ENCODE measurements at regions not wholly inside any gene's neighbourhood (a gene's known extent, or its start where the extent isn't known, plus 50 kb on each side); places are given as distances from the start of the nearest gene placed in this dataset.
"Not testable (repeated sequence)": the region's sequence is repeated elsewhere in the genome, so short reads cannot be mapped to it uniquely, and the experiment has no call there.

DNA sequence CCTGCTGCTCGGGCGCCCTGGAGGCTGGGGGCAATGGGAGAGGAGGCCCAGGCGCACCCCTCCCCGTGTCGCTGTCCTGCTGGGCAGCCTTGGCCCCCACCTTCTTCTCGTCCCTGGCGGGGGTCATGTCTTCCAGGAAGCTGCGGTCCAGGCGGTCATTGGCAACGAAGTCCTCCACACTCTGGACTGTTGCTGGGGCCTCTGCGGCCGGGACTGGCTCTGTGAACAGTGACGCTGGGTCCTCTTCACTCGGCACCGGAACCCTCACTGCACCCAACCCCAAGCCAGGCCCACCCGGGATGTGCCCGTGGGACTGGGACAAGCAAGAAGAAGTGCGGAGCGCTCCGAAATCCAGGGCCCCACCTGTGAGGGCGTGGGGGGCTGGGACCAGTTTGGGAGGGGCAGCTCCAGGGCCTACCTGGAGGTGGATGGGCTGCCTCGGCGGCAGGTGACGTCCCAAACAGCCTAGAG is 308.0 kb downstream of the CCDC74A start:
- no peak overlapping the region for H3K4me3 ChIP-seq (ENCODE audit: control insufficient read depth, low read depth, low read length)
- TF ChIP-seq, protein P1, sequence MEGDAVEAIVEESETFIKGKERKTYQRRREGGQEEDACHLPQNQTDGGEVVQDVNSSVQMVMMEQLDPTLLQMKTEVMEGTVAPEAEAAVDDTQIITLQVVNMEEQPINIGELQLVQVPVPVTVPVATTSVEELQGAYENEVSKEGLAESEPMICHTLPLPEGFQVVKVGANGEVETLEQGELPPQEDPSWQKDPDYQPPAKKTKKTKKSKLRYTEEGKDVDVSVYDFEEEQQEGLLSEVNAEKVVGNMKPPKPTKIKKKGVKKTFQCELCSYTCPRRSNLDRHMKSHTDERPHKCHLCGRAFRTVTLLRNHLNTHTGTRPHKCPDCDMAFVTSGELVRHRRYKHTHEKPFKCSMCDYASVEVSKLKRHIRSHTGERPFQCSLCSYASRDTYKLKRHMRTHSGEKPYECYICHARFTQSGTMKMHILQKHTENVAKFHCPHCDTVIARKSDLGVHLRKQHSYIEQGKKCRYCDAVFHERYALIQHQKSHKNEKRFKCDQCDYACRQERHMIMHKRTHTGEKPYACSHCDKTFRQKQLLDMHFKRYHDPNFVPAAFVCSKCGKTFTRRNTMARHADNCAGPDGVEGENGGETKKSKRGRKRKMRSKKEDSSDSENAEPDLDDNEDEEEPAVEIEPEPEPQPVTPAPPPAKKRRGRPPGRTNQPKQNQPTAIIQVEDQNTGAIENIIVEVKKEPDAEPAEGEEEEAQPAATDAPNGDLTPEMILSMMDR (IDR thresholded peaks at IDR 0.05; ENCODE audit: control insufficient read depth, insufficient read depth, low read depth, low read length, missing control alignments), result no peak
- no peak for DNase-seq (ENCODE audit: low read depth)

DNA sequence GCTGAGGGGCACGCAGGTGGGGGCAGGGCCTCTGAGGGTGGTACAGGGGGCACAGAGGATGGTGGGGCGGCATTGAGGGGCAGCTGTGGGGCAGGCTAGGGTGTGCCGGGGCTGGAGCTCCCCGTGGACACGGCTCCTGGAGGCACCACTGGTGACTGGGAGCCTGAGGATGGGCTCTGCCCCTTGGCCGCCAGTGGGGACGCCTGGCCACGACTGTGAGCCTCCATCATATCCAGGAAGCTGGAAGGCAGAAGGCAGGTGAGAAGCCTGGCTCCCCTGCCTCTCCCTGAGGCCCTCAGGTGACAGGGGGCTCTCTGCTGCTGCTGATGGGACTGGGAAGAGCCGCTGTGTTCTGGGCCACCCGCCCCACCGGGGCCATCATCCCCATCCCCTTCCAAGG is 308.4 kb downstream of the CCDC74A start:
- H3K4me3 ChIP-seq (ENCODE audit: control insufficient read depth, low read depth, low read length); DNase-seq (ENCODE audit: low read depth): not testable (repeated sequence)

DNA sequence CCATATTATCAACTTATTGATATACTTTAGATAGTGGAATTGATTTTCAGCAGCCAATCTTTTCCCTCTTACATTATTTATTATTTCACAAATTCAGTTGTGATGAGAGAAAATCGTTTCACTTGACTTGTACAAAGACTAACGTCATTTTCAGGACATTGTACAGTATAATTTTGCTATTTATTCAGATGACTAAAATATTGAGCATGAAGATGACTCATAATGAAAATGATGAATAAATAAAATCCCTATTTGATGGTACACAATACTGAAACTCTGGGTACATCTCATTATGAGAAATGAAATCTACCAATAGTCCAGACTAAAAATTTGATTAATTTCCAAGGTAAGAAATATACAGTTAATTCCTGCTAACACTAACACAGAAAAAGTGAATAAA is 316.4 kb downstream of the CCDC74A start:
- DNase-seq (ENCODE audit: low read depth); H3K4me3 ChIP-seq (ENCODE audit: control insufficient read depth, low read depth, low read length): not testable (repeated sequence)

- not testable (repeated sequence) for H3K4me3 ChIP-seq (ENCODE audit: control insufficient read depth, low read depth, low read length); DNase-seq (ENCODE audit: low read depth)
Observed at GRCh38 chr2:131856202-131856601, 305.6 kb downstream of the ANKRD30BL start.

DNA sequence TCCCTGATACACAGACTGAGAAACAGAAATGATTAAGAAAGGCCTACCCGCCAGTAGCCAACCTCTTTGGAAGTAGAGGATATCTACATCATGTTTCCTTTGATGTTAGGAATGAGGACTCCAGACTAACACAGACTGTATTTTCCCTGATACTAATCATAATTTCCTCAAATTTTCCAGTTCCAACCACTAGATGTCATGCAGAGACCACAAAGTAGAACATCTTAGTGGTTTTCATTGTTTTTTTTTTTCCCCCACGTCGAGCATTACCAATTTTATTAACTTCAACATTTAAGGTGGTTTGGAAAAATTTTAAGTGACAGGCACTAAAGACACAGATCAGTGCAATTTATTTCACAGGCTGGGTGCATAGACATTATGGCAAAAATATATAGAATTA is 303.6 kb downstream of the ANKRD30BL start:
- not testable (repeated sequence) for DNase-seq (ENCODE audit: low read depth); H3K4me3 ChIP-seq (ENCODE audit: control insufficient read depth, low read depth, low read length)
- TF ChIP-seq, protein P1 (IDR thresholded peaks at IDR 0.05; ENCODE audit: control insufficient read depth, insufficient read depth, low read depth, low read length, missing control alignments), result peak; percentile 23
